ENCODE measurements at regions not wholly inside any gene's neighbourhood (a gene's known extent, or its start where the extent isn't known, plus 50 kb on each side); places are given as distances from the start of the nearest gene placed in this dataset.

DNA sequence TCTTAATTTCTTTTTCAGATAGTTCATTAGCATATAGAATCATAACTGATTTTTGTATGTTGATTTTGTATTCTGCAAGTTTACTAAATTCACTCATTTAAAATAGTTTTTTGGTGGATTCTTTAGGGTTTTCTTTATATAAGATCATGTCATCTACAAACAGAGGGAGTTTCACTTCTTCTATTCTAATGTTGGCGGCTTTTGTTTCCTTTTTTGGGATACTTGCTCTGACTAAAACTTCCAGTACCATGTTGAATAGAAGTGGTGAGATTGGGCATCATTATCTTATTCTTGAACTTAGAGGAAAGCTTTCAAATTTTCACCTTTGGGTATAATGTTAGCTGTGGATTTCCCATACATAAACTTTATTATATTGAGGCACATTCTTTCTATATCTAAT lies 296.9 kb downstream of the BCKDHB start:
- H3K36me3 Mint-ChIP-seq (ENCODE audit: low read depth), result no peaks in the 10 kb centered on the region
- DNase-seq, result no peak
- H3K9me3 Mint-ChIP-seq, result peaks cover 42% of the 10 kb centered on the region
- H3K27me3 Mint-ChIP-seq, result no peaks in the 10 kb centered on the region
- no peaks in the 10 kb centered on the region for H3K4me1 Mint-ChIP-seq (ENCODE audit: low read depth)
- no peak overlapping the region for H3K4me3 Mint-ChIP-seq
- no peak overlapping the region for H3K27ac Mint-ChIP-seq

DNA sequence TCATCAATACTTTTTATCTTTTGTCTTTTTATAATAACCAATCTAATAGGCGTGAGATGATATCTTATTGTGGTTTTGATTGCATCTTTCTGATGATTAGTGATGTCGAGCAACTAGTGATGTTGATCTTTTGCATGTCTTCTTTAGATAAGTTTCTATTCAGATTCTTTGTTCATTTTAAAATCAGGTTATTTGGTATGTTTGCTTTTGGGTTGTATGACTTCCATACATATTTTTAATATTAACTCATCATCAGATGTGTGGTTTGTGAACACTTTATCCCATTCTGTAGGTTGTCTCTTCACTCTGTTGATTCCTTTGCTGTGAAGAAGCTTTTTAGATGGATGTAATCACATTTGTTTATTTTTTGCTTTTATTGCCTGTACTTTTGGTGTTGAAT lies 295.8 kb downstream of the BCKDHB start:
- DNase-seq, result no peak
- Mint-ChIP-seq H3K27ac (no peak overlapping the region), H3K36me3 (ENCODE audit: low read depth) (no peaks in the 10 kb centered on the region), H3K4me1 (ENCODE audit: low read depth) (no peaks in the 10 kb centered on the region), H3K4me3 (no peak overlapping the region), H3K27me3 (no peaks in the 10 kb centered on the region), H3K9me3 (peaks cover 42% of the 10 kb centered on the region)

Data from activated T-cell treated with anti-CD3 and anti-CD28 coated beads, Interleukin-2, amount 50 U/mL, for 24 hours (primary cell).